GM23338 (cell line): ENCODE measurements at regions not wholly inside any gene's neighbourhood (a gene's known extent, or its start where the extent isn't known, plus 50 kb on each side); places are given as distances from the start of the nearest gene placed in this dataset.

Experiments
- ATAC-seq: fragments of 200-7000 bp; cut with Tn5 transposase; 3 replicates; pipeline ENCODE4 v1.9.1; 2020
- DNase-seq: peaks from one replicate; pipeline ENCODE4 v3.0.0-alpha.2; 2015; ENCODE audit warnings: low spot score
- H2AFZ ChIP-seq: fragments of 200-600 bp; sonication (generic); 2 replicates; pipeline ENCODE4 v1.8.0; 2016; ENCODE audit warnings: antibody characterized with exemption, mild to moderate bottlenecking, moderate library complexity
- H3F3A ChIP-seq: fragments of 200-600 bp; sonication (generic); replicated peaks from 2 replicates; pipeline ENCODE4 v1.8.0; 2017; ENCODE audit warnings: antibody characterized with exemption, mixed run types, low read depth
- H3K27ac ChIP-seq: fragments of 200-600 bp; sonication (generic); 2 replicates; pipeline ENCODE4 v1.6.1; 2016; ENCODE audit warnings: low read depth
- H3K27me3 ChIP-seq: fragments of 200-600 bp; sonication (generic); 2 replicates; pipeline ENCODE4 v1.8.0; 2016; ENCODE audit warnings: mild to moderate bottlenecking, mixed run types, moderate library complexity; ENCODE audit not compliant: insufficient read depth
- H3K36me3 ChIP-seq: fragments of 200-600 bp; sonication (generic); 2 replicates; pipeline ENCODE4 v1.8.0; 2016; ENCODE audit warnings: mild to moderate bottlenecking; ENCODE audit not compliant: insufficient read depth
- H3K4me1 ChIP-seq: fragments of 200-600 bp; sonication (generic); 2 replicates; pipeline ENCODE4 v1.8.0; 2016; ENCODE audit warnings: mild to moderate bottlenecking, moderate library complexity; ENCODE audit not compliant: insufficient read depth
- H3K4me2 ChIP-seq: fragments of 200-600 bp; sonication (generic); 2 replicates; pipeline ENCODE4 v1.7.1; 2017; ENCODE audit warnings: mixed run types
- H3K4me3 ChIP-seq: fragments of 200-600 bp; sonication (generic); 2 replicates; pipeline ENCODE4 v1.6.1; 2016; ENCODE audit warnings: mixed run types
- H3K79me2 ChIP-seq: fragments of 200-600 bp; sonication (generic); replicated peaks from 2 replicates; pipeline ENCODE4 v1.8.0; 2017; ENCODE audit warnings: mild to moderate bottlenecking; ENCODE audit not compliant: insufficient read depth
- H3K9me2 ChIP-seq: fragments of 200-600 bp; sonication (generic); 2 replicates; pipeline ENCODE4 v1.8.0; 2017; ENCODE audit not compliant: insufficient read depth
- H4K20me1 ChIP-seq: fragments of 200-600 bp; sonication (generic); replicated peaks from 2 replicates; pipeline ENCODE4 v1.8.0; 2017; ENCODE audit warnings: mild to moderate bottlenecking; ENCODE audit not compliant: insufficient read depth
- H3K27ac Mint-ChIP-seq: 2 replicates; pipeline ENCODE4 v1.8.0; 2020; ENCODE audit warnings: inconsistent platforms, mild to moderate bottlenecking, moderate library complexity, mixed read lengths
- H3K27me3 Mint-ChIP-seq: 3 replicates; pipeline ENCODE4 v1.8.0; 2022; ENCODE audit warnings: low read depth, mild to moderate bottlenecking, moderate library complexity, mixed read lengths, inconsistent platforms; ENCODE audit not compliant: insufficient read depth, poor library complexity
- H3K36me3 Mint-ChIP-seq: 3 replicates; pipeline ENCODE4 v1.8.0; 2021; ENCODE audit warnings: low read depth, mild to moderate bottlenecking, inconsistent platforms, moderate library complexity, mixed read lengths
- H3K4me1 Mint-ChIP-seq: 3 replicates; pipeline ENCODE4 v1.8.0; 2020; ENCODE audit warnings: mild to moderate bottlenecking, inconsistent platforms, mixed read lengths
- H3K4me3 Mint-ChIP-seq: 3 replicates; pipeline ENCODE4 v1.8.0; 2021; ENCODE audit warnings: moderate library complexity, mild to moderate bottlenecking, inconsistent platforms, mixed read lengths
- H3K9me3 Mint-ChIP-seq: 3 replicates; pipeline ENCODE4 v1.8.0; 2020; ENCODE audit warnings: moderate library complexity, mild to moderate bottlenecking, inconsistent platforms, mixed read lengths
- CREB1 ChIP-seq: fragments of 250-450 bp; sonication (Bioruptor Pico); IDR thresholded peaks from 2 replicates; pipeline ENCODE4 v1.5.0; 2020; ENCODE audit warnings: low read depth, mild to moderate bottlenecking, moderate library complexity
- CTCF ChIP-seq, 2 experiments: fragments of 200-600 bp in 1 of 2; sonication (generic) in 1 of 2; conservative IDR thresholded peaks; 2 replicates each; pipeline versions ENCODE4 v1.5.1 to v1.6.1; 2016 to 2017; ENCODE audit warnings: antibody characterized with exemption in 2 of 2, low read depth in 2 of 2, mild to moderate bottlenecking in 2 of 2, moderate library complexity in 1 of 2
- EZH2phosphoT487 ChIP-seq: fragments of 200-600 bp; sonication (generic); IDR thresholded peaks from one replicate; pipeline ENCODE4 v1.8.1; 2018; ENCODE audit warnings: antibody characterized with exemption; ENCODE audit not compliant: unreplicated experiment
- JUNB ChIP-seq: IDR thresholded peaks from one replicate; pipeline ENCODE4 v1.6.1; 2016; ENCODE audit warnings: antibody characterized with exemption; ENCODE audit not compliant: unreplicated experiment
- REST ChIP-seq: IDR thresholded peaks from one replicate; pipeline ENCODE4 v1.6.1; 2018; ENCODE audit warnings: antibody characterized with exemption; ENCODE audit not compliant: unreplicated experiment
- STAT1 ChIP-seq: IDR thresholded peaks from one replicate; pipeline ENCODE4 v1.6.1; 2016; ENCODE audit warnings: antibody characterized with exemption; ENCODE audit not compliant: unreplicated experiment
- ZNF114 ChIP-seq: fragments of 250-450 bp; sonication (Bioruptor Pico); IDR thresholded peaks from 2 replicates; pipeline ENCODE4 v1.5.0; 2020; ENCODE audit warnings: mild to moderate bottlenecking, moderate library complexity
- ZNF331 ChIP-seq: fragments of 250-450 bp; sonication (Bioruptor Pico); IDR thresholded peaks from 2 replicates; pipeline ENCODE4 v1.5.0; 2020; ENCODE audit warnings: low read depth, mild to moderate bottlenecking, moderate library complexity
- TF ChIP-seq, protein P1 (sequence below): IDR thresholded peaks from 2 replicates; pipeline ENCODE4 v1.6.1; 2016; ENCODE audit warnings: antibody characterized with exemption
- TF ChIP-seq, protein P2 (sequence below): fragments of 250-450 bp; sonication (Bioruptor Pico); IDR thresholded peaks from 2 replicates; pipeline ENCODE4 v1.5.0; 2020; ENCODE audit warnings: mild to moderate bottlenecking, moderate library complexity

- no peak for TF ChIP-seq REST
- no peak for TF ChIP-seq EZH2phosphoT487
- no peak for TF ChIP-seq STAT1
- no peak for TF ChIP-seq ZNF331 (CRISPR knock-in tag)
- TF ChIP-seq, protein P1, sequence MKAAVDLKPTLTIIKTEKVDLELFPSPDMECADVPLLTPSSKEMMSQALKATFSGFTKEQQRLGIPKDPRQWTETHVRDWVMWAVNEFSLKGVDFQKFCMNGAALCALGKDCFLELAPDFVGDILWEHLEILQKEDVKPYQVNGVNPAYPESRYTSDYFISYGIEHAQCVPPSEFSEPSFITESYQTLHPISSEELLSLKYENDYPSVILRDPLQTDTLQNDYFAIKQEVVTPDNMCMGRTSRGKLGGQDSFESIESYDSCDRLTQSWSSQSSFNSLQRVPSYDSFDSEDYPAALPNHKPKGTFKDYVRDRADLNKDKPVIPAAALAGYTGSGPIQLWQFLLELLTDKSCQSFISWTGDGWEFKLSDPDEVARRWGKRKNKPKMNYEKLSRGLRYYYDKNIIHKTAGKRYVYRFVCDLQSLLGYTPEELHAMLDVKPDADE, result no peak
- no peak for TF ChIP-seq CREB1
Observed at GRCh38 chr12:115423546-115423987, 739.6 kb upstream of the TBX3 start (continued).

- no peaks in the 10 kb centered on the region for H3K36me3 ChIP-seq
- no peak for ATAC-seq
- TF ChIP-seq ZNF114 (CRISPR knock-in tag) (no peak), CTCF (conservative IDR thresholded peaks at IDR 0.05; ENCODE audit: low read depth in 2 of 2) (no peak), ZNF331 (CRISPR knock-in tag) (no peak), JUNB (no peak), STAT1 (no peak)
- TF ChIP-seq, protein P2, sequence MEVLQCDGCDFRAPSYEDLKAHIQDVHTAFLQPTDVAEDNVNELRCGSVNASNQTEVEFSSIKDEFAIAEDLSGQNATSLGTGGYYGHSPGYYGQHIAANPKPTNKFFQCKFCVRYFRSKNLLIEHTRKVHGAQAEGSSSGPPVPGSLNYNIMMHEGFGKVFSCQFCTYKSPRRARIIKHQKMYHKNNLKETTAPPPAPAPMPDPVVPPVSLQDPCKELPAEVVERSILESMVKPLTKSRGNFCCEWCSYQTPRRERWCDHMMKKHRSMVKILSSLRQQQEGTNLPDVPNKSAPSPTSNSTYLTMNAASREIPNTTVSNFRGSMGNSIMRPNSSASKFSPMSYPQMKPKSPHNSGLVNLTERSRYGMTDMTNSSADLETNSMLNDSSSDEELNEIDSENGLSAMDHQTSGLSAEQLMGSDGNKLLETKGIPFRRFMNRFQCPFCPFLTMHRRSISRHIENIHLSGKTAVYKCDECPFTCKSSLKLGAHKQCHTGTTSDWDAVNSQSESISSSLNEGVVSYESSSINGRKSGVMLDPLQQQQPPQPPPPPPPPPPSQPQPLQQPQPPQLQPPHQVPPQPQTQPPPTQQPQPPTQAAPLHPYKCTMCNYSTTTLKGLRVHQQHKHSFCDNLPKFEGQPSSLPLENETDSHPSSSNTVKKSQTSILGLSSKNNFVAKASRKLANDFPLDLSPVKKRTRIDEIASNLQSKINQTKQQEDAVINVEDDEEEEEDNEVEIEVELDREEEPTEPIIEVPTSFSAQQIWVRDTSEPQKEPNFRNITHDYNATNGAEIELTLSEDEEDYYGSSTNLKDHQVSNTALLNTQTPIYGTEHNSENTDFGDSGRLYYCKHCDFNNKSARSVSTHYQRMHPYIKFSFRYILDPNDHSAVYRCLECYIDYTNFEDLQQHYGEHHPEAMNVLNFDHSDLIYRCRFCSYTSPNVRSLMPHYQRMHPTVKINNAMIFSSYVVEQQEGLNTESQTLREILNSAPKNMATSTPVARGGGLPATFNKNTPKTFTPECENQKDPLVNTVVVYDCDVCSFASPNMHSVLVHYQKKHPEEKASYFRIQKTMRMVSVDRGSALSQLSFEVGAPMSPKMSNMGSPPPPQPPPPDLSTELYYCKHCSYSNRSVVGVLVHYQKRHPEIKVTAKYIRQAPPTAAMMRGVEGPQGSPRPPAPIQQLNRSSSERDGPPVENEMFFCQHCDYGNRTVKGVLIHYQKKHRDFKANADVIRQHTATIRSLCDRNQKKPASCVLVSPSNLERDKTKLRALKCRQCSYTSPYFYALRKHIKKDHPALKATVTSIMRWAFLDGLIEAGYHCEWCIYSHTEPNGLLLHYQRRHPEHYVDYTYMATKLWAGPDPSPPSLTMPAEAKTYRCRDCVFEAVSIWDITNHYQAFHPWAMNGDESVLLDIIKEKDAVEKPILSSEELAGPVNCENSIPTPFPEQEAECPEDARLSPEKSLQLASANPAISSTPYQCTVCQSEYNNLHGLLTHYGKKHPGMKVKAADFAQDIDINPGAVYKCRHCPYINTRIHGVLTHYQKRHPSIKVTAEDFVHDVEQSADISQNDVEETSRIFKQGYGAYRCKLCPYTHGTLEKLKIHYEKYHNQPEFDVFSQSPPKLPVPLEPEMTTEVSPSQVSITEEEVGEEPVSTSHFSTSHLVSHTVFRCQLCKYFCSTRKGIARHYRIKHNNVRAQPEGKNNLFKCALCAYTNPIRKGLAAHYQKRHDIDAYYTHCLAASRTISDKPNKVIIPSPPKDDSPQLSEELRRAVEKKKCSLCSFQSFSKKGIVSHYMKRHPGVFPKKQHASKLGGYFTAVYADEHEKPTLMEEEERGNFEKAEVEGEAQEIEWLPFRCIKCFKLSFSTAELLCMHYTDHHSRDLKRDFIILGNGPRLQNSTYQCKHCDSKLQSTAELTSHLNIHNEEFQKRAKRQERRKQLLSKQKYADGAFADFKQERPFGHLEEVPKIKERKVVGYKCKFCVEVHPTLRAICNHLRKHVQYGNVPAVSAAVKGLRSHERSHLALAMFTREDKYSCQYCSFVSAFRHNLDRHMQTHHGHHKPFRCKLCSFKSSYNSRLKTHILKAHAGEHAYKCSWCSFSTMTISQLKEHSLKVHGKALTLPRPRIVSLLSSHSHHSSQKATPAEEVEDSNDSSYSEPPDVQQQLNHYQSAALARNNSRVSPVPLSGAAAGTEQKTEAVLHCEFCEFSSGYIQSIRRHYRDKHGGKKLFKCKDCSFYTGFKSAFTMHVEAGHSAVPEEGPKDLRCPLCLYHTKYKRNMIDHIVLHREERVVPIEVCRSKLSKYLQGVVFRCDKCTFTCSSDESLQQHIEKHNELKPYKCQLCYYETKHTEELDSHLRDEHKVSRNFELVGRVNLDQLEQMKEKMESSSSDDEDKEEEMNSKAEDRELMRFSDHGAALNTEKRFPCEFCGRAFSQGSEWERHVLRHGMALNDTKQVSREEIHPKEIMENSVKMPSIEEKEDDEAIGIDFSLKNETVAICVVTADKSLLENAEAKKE (CRISPR knock-in tag), result no peak
- TF ChIP-seq, protein P1, result no peak
Observed at GRCh38 chr12:115422845-115423545, 739.0 kb upstream of the TBX3 start.

More at GRCh38 chr12:115422845-115423545, 739.0 kb upstream of the TBX3 start:
- Mint-ChIP-seq H3K4me3 (no peak overlapping the region), H3K9me3 (no peaks in the 10 kb centered on the region), H3K27ac (no peak overlapping the region), H3K27me3 (peaks cover under 1% of the 10 kb centered on the region), H3K36me3 (no peaks in the 10 kb centered on the region), H3K4me1 (0 out of 3 replicates have a peak, but pooled peaks cover 2% of the 10 kb centered on the region)
- H2AFZ ChIP-seq, result peak overlapping the region; percentile 52; the same call in 1 of the 2 replicates
- no peaks in the 10 kb centered on the region for H3K27me3 ChIP-seq
- no peak overlapping the region for H3K27ac ChIP-seq
- H3K4me2 ChIP-seq, result no peak overlapping the region
- H3K9me2 ChIP-seq, result no peaks in the 10 kb centered on the region
- H3K4me3 ChIP-seq, result no peak overlapping the region
- no peak for DNase-seq
- H3K79me2 ChIP-seq, result no peaks in the 10 kb centered on the region
- H4K20me1 ChIP-seq, result no peaks in the 10 kb centered on the region
- no peaks in the 10 kb centered on the region; the same call in 1 of the 2 replicates for H3K4me1 ChIP-seq
- H3F3A ChIP-seq, result no peaks in the 10 kb centered on the region
